NCI-H1436 treated with DMSO at 0.1 percent for 48 hours (cell line): ENCODE measurements at regions not wholly inside any gene's neighbourhood (a gene's known extent, or its start where the extent isn't known, plus 50 kb on each side); places are given as distances from the start of the nearest gene placed in this dataset.
"Not testable (repeated sequence)": the region's sequence is repeated elsewhere in the genome, so short reads cannot be mapped to it uniquely, and the experiment has no call there.

ENCODE experiments used
- DNase-seq: peaks from one replicate; lab custom pipeline; 2025; lab: John Stamatoyannopoulos, UW

DNA sequence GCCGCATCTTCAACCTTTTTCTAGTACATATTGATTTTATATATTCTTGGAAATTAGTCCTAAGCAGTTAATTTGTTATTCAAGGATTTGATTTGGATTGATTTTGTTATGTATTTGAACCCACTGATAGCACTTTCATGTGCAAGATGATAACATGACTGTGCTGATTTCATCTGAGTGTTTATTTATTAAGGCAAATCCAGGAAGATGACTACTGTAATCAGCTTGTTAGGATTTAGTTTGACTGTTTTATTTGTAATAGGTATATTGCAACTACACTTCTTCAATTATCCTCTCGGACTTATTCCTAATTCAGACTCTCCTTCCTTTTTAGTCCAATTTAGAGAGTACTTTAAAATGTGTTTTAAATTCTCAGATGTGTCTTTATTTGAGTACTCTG lies 75.1 kb upstream of the PRKG1 start:
- no peak for DNase-seq

DNA sequence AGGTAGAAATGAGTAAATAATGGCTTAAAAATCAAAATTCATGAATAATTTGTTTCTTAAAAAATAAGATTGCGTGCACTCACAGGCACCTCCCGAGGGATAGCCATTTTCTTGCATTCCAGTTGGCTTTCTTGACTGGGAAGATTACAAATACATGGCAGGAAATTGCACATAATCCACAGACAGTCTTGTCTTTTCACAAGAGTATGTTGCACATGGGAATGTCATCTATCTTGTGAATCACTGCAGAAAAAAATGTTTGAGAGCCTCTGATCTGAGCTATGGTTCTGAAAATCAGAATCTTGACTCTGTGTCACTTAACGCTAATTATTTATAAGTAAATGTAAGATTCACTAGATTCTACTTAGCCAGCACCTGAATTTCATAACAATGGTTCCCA lies 74.1 kb upstream of the PRKG1 start:
- DNase-seq: no peak

DNA sequence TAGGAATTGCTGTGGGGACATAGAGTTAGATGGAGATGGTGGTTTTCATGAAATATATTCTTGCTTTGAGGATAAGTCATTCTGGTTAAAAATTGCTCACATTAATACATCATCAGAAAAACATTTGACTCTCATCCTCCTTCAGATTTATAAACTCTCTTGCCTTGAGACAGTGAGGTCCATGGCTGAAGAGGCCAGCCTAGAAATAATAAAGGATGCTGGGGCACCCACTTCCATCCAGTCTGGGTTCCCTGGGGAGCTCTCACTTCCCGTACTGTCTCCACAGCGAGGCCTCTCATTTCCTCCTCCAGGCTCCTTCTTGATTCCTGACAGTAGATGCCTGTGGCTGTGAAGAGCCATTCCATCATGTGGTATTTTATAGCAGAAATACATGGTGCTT lies 73.3 kb upstream of the PRKG1 start:
- DNase-seq: no peak

DNA sequence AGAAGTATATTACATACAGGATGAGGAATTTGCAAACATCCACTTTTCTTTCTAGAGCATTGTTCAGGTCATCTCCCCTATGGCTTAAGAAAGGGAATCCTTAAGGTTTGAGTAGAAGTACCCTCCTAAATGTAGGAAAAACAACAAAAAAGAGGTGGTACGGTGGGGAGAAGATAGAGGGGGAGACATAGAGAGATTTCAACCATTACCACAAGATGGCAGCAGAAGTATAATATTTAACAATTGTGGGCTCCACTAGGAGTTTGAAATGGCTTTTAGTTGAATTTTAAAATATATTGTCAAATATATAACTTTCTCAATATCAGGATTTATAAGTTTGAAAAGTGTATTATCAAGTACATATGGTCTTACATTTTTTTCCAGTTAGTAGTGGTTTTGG lies 72.7 kb upstream of the PRKG1 start:
- no peak for DNase-seq

DNA sequence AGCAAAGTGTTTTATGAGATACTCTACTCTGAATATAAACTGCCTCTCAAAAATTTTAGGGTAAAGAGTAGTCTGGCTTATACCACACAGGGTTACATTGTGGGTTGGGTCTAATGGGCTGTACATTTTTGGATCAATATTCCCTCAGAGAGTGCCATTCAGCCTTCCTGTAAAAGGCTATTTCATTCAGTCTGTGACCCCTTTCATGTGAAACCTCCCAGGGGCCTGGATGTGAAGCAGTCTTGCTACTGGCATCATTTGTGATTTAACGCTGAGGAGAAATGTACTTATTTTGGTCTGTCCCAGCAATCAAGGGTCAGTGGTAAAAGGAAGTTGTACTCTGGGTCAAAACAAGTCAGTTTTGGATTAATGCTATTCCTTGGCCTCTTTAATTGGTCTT lies 71.8 kb upstream of the PRKG1 start:
- DNase-seq: no peak

DNA sequence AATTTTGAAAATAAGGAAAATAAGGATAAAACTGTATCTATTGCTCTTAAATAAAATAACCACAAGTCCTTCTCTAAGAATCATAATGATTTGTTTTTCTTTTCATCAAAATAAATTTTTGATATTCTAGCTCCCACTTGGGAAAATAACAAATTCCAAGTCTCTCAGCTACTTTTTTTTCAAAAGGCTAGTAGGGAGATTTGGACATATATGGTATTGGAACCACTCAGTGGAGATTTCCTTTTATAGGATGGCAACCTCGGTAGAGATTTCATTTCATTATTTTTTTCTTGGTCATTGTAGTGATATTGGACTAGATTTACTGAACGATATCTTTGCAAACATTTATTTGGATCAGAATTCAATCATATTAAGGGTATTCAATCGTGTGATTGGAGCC lies 69.5 kb upstream of the PRKG1 start:
- DNase-seq: no peak

DNA sequence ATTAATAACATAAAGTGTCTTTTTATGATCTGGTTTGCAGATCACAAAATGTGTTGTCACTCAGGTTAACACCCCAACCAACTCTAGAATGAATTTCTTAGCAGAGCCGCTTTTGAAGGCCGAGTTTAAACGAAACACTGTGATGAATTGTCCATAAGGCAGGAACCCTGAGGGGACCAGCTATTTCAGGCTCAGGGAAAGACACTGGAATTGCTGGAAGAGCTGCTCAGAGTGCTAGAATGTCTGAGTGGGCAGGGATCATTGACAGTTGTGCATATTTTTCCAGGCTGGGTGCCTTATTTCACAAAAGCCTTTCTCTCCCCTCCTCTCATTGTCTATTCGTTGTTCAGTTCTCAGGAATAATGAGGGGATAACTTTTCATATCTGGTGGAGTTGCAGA lies 68.7 kb upstream of the PRKG1 start:
- no peak for DNase-seq

DNA sequence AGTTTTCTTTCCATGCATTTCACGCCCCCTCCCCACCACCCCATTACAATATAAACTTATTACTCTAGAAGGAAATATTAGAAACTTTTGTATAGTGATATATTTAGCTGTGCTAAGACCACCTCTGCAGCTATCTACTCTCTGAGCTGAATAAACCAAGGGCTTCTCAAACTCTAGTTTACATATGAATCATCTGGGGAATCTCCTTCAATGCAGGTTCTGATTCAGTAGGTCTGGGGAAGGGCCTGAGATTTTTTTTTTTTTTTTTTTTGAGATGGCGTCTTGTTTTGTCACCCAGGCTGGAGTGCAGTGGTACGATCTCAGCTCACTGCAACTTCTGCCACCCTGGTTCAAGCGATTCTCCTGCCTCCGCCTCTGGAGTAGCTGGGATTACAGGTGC lies 67.6 kb upstream of the PRKG1 start:
- DNase-seq: no peak

DNA sequence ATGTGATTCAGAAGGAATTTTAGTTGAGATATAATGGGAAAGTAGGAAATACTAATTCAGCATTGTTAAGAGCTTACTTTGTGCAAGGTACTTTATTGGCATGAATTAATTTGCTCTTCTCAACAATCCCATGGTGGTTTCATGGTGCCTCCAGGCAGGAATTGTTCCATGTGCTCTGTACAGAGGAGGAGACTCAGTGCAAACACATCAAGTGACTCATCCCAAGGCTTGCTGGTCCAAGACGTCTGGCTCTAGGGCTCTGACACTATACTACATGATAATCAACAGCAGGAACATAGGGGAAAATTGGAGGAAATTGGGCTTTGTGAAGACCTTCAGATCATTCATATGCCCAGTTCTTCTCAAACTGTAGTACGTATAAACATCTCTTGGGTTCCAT lies 66.5 kb upstream of the PRKG1 start:
- DNase-seq: no peak

DNA sequence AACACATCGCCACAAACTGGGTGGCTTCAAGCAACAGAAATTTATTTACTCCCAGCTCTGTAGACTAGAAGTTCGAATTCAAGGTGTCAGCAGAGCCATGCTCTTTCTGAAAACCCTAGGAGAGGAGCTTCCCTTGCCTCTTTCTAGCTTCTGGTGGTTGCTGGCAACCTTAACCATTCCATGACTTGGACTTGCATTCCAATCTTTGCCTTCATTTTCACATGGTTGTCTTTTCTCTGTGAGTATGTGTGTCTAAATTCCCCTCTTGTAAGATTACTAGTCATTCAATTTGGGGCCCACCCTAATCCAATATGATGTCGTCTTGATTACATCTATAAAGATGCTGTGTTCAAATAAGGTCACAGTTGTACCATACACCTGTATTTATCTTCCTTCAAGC lies 65.9 kb upstream of the PRKG1 start:
- DNase-seq: no peak

DNA sequence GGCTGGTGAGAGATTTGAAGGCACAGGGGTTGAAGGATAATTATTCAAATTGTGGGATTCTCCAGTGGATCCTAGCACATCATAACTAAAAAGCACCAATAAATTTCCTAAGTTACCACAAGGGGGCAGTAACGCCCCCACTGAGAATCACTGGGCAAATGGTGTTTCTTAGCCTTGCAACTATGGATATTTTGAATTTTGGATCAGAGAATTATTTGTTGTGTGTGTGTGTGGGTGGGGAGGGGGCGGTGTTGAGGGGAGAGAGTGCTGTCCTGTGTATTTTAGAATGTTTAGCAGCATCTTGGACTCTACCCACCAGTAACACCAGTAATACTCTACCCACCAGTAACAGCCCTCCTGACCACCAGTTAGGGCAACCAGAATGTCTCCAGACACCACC lies 63.3 kb upstream of the PRKG1 start:
- no peak for DNase-seq

DNA sequence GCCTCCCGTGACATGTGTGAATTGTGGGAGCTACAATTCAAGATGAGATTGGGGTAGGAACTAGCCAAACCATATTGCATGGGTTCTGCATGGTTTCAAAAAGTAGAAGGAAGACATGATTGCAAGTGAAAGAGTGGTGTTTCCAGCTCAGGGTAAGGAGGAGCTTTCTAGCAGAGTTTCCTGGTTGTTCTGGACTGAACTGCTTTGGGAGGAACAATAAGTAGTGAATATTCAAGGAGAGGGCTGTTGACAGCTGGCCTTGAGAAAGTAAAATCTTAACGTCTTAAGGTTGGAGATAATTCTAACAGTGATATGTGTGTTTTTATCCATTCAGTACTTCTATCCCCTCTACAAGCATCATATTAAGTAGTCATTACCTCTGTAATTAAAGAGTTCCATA lies 62.2 kb upstream of the PRKG1 start:
- no peak for DNase-seq

DNA sequence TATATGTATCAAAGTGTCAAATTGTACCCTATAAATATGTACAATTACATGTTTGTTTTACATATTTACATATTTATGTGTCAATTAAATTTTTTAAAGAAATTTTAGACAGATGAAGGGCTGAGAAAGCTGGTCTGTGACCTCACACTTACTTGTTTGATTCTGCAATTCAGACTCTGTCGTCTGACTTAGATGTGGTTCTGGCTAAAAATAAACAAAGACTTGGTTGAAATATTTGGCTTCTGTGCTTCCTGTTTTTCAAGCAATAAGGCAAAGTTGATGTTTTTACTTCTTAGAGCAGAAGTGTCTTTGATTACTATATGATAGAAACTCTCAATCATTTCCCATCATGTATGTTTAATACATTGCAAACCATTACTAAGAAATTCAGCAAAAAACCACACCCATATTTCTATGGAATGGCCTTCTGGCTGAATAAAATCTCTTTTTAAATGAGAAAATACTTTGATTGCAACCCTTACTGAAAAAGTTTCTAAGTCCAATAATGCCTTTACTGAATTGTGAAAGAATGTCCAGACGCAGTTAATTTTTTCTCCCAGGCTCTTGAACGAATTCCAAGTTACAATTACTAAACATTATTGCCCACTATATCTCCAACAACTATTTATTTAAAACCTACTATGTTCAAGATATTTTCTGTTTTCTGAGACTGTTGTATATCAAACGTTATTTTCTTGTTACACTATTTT lies 59.5 kb upstream of the PRKG1 start:
- DNase-seq: no peak

DNA sequence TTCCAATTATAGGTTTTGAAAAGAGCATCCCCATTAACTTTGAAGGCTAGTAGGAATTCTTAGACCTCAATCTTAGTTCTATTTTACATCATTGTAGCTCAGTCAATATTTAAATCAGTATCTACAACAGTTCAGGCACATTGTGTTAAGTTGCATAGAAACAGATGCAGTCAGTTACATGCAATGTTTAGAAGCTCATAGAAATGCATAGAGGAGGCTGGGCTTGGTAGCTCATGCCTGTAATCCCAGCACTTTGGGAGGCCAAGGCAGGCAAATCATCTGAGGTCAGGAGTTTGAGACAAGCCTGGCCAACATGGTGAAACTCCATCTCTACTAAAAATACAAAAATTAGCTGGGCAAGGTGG lies 58.9 kb upstream of the PRKG1 start:
- DNase-seq: not testable (repeated sequence)

DNA sequence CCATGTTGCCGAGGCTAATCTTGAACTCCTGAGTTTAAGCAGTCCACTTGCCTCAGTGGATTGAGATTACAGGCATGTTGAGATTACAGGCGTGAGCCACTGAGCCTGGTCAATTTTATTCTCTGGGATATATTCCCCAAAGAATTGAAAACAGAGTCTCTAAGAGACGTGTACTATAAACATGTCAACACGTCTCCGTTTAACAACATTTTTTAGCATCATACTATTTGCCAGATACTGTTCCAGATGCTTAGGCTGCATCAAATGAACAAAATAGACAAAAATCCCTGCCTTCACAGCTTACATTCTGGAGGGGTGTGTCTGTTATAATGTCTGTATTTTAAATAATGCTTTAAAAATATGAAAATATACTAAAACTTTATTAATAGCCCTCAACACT lies 54.1 kb upstream of the PRKG1 start:
- no peak for DNase-seq

DNA sequence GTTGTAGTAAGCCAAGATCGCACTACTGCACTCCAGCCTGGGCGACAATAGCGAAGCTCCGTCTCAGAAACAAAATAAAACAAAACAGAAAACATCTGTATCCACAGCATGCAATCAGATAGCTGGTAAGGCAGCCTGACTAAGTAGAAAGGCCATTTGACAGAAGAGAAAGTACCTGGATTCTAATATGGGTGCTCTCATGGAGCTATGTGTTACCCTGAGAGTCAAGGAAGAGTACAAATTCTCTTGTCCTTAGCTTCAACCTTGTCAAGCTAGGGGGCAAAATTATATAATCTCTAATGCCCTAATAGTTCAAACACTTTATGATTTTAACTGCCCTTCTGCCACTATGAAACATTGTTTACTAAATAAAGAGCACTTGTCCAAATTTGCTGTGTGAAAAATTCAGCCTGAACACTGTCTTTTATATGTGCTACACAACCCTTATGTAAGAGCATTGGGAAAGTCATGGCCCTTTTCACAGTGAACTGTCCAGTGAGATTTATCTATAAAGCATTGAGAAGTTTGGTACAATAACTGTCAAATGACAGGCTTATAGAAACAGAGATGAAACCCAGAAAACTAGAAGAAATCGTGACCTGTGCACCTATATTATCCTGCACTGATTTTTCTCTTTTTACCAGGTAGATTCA lies 51.2 kb upstream of the PRKG1 start:
- DNase-seq: no peak

DNA sequence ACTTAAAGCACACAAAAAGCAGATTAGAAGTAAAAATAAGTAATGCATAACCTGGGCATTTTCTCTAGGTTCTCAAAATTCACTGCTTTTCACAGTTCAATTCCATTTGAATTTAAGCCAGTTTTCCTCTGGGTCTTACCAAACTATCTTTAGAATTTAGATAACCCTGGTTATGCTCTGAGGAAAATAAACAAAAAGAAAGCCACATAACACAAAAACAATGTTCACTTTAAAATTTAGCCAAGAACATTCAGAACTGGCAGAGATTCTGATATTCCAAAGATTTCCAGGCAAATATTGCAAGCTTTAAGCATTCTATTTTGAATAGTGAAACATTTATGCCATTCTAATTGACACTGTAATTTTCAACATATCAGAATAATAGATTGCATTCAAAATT lies 50.7 kb upstream of the PRKG1 start:
- DNase-seq: no peak
